ENCODE measurements at regions not wholly inside any gene's neighbourhood (a gene's known extent, or its start where the extent isn't known, plus 50 kb on each side); places are given as distances from the start of the nearest gene placed in this dataset.
A peak's percentile ranks its signal among the peaks of the same experiment; 100 is the strongest.

DNA sequence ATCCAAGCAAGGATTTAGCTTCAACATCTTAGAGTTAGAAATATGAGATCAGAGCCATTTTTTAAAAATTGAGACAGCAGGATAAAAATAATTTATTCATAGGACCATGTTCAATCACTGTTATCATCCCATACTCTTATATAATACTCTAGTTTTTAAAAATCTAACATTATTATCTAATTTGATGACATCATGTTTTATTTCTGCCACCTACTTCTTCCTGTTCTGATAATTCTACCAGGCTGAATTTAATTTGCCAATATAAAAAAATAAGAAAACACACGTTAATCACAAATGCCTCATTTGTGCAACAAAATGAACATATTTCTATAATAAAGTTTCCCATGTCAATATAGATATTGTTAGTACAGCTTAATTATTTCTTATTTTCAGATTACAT is 621.7 kb downstream of the KCNJ3 start:
- H3K4me2 ChIP-seq (ENCODE audit: low read length) = no peak overlapping the region
- H3K36me3 ChIP-seq (replicated peaks; ENCODE audit: low read depth, low read length) = no peaks in the 10 kb centered on the region
- H3K9ac ChIP-seq (ENCODE audit: low read length) = no peak overlapping the region
- H3K9me3 ChIP-seq (ENCODE audit: insufficient read depth, low read length) = no peaks in the 10 kb centered on the region
- H4K20me1 ChIP-seq (ENCODE audit: insufficient read depth, low read length) = no peaks in the 10 kb centered on the region
- no peak overlapping the region for H3K27ac ChIP-seq (ENCODE audit: low read length)
- H3K4me3 ChIP-seq (ENCODE audit: low read length) = no peak overlapping the region
- no peak for TF ChIP-seq EZH2phosphoT487 (IDR thresholded peaks at IDR 0.05; ENCODE audit: low read depth)
- TF ChIP-seq CTCF (IDR thresholded peaks at IDR 0.05; ENCODE audit: low read depth, low read length) = no peak
- H3K4me1 ChIP-seq (ENCODE audit: low read length) = no peaks in the 10 kb centered on the region
- no peak overlapping the region for H2AFZ ChIP-seq (ENCODE audit: low read depth, low read length)
- no peaks in the 10 kb centered on the region for H3K27me3 ChIP-seq (ENCODE audit: low read depth, low read length)
- H3K79me2 ChIP-seq (ENCODE audit: low read length) = no peaks in the 10 kb centered on the region

GRCh38 chr2:155318710-155319109 is 620.2 kb downstream of the KCNJ3 start:
- H3K4me3 ChIP-seq (ENCODE audit: low read length) = no peak overlapping the region
- H3K36me3 ChIP-seq (replicated peaks; ENCODE audit: low read depth, low read length) = no peaks in the 10 kb centered on the region
- H3K9me3 ChIP-seq (ENCODE audit: insufficient read depth, low read length) = no peaks in the 10 kb centered on the region

GRCh38 chr2:155315768-155316167 is 617.3 kb downstream of the KCNJ3 start:
- no peak for TF ChIP-seq CTCF (IDR thresholded peaks at IDR 0.05; ENCODE audit: low read depth, low read length)
- no peak for TF ChIP-seq EZH2phosphoT487 (IDR thresholded peaks at IDR 0.05; ENCODE audit: low read depth)
- Histone ChIP-seq H3K4me1 (ENCODE audit: low read length) (no peaks in the 10 kb centered on the region), H3K36me3 (replicated peaks; ENCODE audit: low read depth, low read length) (no peaks in the 10 kb centered on the region), H3K4me2 (ENCODE audit: low read length) (no peak overlapping the region), H3K9ac (ENCODE audit: low read length) (no peak overlapping the region), H3K79me2 (ENCODE audit: low read length) (no peaks in the 10 kb centered on the region), H4K20me1 (ENCODE audit: insufficient read depth, low read length) (no peaks in the 10 kb centered on the region), H2AFZ (ENCODE audit: low read depth, low read length) (no peak overlapping the region), H3K9me3 (ENCODE audit: insufficient read depth, low read length) (no peaks in the 10 kb centered on the region), H3K4me3 (ENCODE audit: low read length) (no peak overlapping the region), H3K27me3 (ENCODE audit: low read depth, low read length) (no peaks in the 10 kb centered on the region), H3K27ac (ENCODE audit: low read length) (no peak overlapping the region)

More at GRCh38 chr2:155318710-155319109, 620.2 kb downstream of the KCNJ3 start:
- no peaks in the 10 kb centered on the region for H3K79me2 ChIP-seq (ENCODE audit: low read length)
- H3K27ac ChIP-seq (ENCODE audit: low read length) = no peak overlapping the region
- H4K20me1 ChIP-seq (ENCODE audit: insufficient read depth, low read length) = no peaks in the 10 kb centered on the region
- no peak overlapping the region for H3K4me2 ChIP-seq (ENCODE audit: low read length)
- H2AFZ ChIP-seq (ENCODE audit: low read depth, low read length) = no peak overlapping the region
- H3K9ac ChIP-seq (ENCODE audit: low read length) = no peak overlapping the region
- no peaks in the 10 kb centered on the region for H3K4me1 ChIP-seq (ENCODE audit: low read length)
- no peaks in the 10 kb centered on the region for H3K27me3 ChIP-seq (ENCODE audit: low read depth, low read length)
- TF ChIP-seq EZH2phosphoT487 (IDR thresholded peaks at IDR 0.05; ENCODE audit: low read depth) (no peak), CTCF (IDR thresholded peaks at IDR 0.05; ENCODE audit: low read depth, low read length) (no peak)

- Histone ChIP-seq H4K20me1 (ENCODE audit: insufficient read depth, low read length) (no peaks in the 10 kb centered on the region), H3K9me3 (ENCODE audit: insufficient read depth, low read length) (no peaks in the 10 kb centered on the region), H3K27me3 (ENCODE audit: low read depth, low read length) (no peaks in the 10 kb centered on the region), H3K9ac (ENCODE audit: low read length) (no peak overlapping the region), H3K36me3 (replicated peaks; ENCODE audit: low read depth, low read length) (no peaks in the 10 kb centered on the region), H3K4me1 (ENCODE audit: low read length) (peaks cover 18% of the 10 kb centered on the region), H3K79me2 (ENCODE audit: low read length) (no peaks in the 10 kb centered on the region), H3K27ac (ENCODE audit: low read length) (no peak overlapping the region), H3K4me3 (ENCODE audit: low read length) (no peak overlapping the region), H2AFZ (ENCODE audit: low read depth, low read length) (no peak overlapping the region), H3K4me2 (ENCODE audit: low read length) (no peak overlapping the region; the same call in 1 of the 2 replicates)
- TF ChIP-seq EZH2phosphoT487 (IDR thresholded peaks at IDR 0.05; ENCODE audit: low read depth) (no peak), CTCF (IDR thresholded peaks at IDR 0.05; ENCODE audit: low read depth, low read length) (peak; percentile 79)
Observed at GRCh38 chr2:155310589-155310988, 612.1 kb downstream of the KCNJ3 start.
